SU-DHL-6 (cell line): ENCODE measurements at regions not wholly inside any gene's neighbourhood (a gene's known extent, or its start where the extent isn't known, plus 50 kb on each side); places are given as distances from the start of the nearest gene placed in this dataset.

ENCODE experiments used
- H2AFZ ChIP-seq: fragments of 200-600 bp; sonication (generic); 2 replicates; pipeline ENCODE4 v1.6.1; 2014; ENCODE audit warnings: low read depth, mild to moderate bottlenecking, moderate library complexity, mixed read lengths, antibody characterized with exemption, low read length; ENCODE audit not compliant: severe bottlenecking
- H3F3A ChIP-seq: fragments of 200-600 bp; shearing (Covaris generic); 2 replicates; pipeline ENCODE4 v1.6.0; 2016; ENCODE audit warnings: antibody characterized with exemption, mild to moderate bottlenecking; ENCODE audit not compliant: insufficient read depth
- H3K27ac ChIP-seq: fragments of 200-600 bp; sonication (generic); 2 replicates; pipeline ENCODE4 v1.5.1; 2016; ENCODE audit warnings: low read depth, mild to moderate bottlenecking, low read length, moderate library complexity, mixed read lengths
- H3K27me3 ChIP-seq: fragments of 200-600 bp; sonication (generic), shearing (Covaris generic); 2 replicates; pipeline ENCODE4 v1.6.0; 2014; ENCODE audit warnings: mild to moderate bottlenecking, low read length
- H3K36me3 ChIP-seq: fragments of 200-600 bp; sonication (generic); 2 replicates; pipeline ENCODE4 v1.6.1; 2014; ENCODE audit warnings: mild to moderate bottlenecking, low read length, mixed read lengths
- H3K4me2 ChIP-seq: fragments of 300-600, 200-600 bp; shearing (Covaris generic), sonication (generic); 2 replicates; pipeline ENCODE4 v1.6.0; 2014; ENCODE audit warnings: low read length, low read depth, mild to moderate bottlenecking; ENCODE audit not compliant: poor library complexity, severe bottlenecking
- H3K4me3 ChIP-seq: fragments of 200-600 bp; sonication (generic); 2 replicates; pipeline ENCODE4 v1.5.1; 2014; ENCODE audit warnings: antibody characterized with exemption, low read length, mild to moderate bottlenecking, mixed read lengths; ENCODE audit not compliant: insufficient read depth, poor library complexity, severe bottlenecking
- H3K79me2 ChIP-seq: fragments of 200-600 bp; sonication (generic); 2 replicates; pipeline ENCODE4 v1.6.1; 2014; ENCODE audit warnings: mild to moderate bottlenecking, low read length, moderate library complexity; ENCODE audit not compliant: insufficient read depth
- H3K9ac ChIP-seq: fragments of 200-600 bp; sonication (generic); 2 replicates; pipeline ENCODE4 v1.7.0; 2014; ENCODE audit warnings: mild to moderate bottlenecking, low read length
- H3K9me2 ChIP-seq: fragments of 200-600 bp; sonication (generic); replicated peaks from 2 replicates; pipeline ENCODE4 v1.6.1; 2014; ENCODE audit warnings: low read length; ENCODE audit not compliant: insufficient read depth
- H3K9me3 ChIP-seq: fragments of 200-600 bp; sonication (generic); 2 replicates; pipeline ENCODE4 v1.6.1; 2014; ENCODE audit warnings: low read length, mixed read lengths; ENCODE audit not compliant: insufficient read depth
- H4K20me1 ChIP-seq: fragments of 200-600 bp; sonication (generic); 2 replicates; pipeline ENCODE4 v1.6.1; 2014; ENCODE audit warnings: low read depth, mild to moderate bottlenecking, antibody characterized with exemption, low read length, moderate library complexity, mixed read lengths
- CTCF ChIP-seq: fragments of 200-600 bp; sonication (generic); IDR thresholded peaks from one replicate; pipeline ENCODE4 v1.5.1; 2017; ENCODE audit warnings: antibody characterized with exemption, mild to moderate bottlenecking, low read length, moderate library complexity; ENCODE audit not compliant: insufficient read depth, poor library complexity, severe bottlenecking
- EZH2phosphoT487 ChIP-seq: fragments of 200-600 bp; sonication (generic), shearing (Covaris generic); conservative IDR thresholded peaks from 2 replicates; pipeline ENCODE4 v1.6.1; 2018; ENCODE audit warnings: mild to moderate bottlenecking, antibody characterized with exemption, low read length, moderate library complexity, mixed read lengths

GRCh38 chr15:96020797-96021196, 309.7 kb upstream of the NR2F2 start:
- no peaks in the 10 kb centered on the region; the same call in 1 of the 2 replicates for H3K9me2 ChIP-seq
- H3K36me3 ChIP-seq, result no peaks in the 10 kb centered on the region
- H3K4me2 ChIP-seq, result no peak overlapping the region
- H2AFZ ChIP-seq, result no peak overlapping the region
- H3K9me3 ChIP-seq, result no peaks in the 10 kb centered on the region
- no peak overlapping the region for H3K9ac ChIP-seq
- no peaks in the 10 kb centered on the region for H3K27me3 ChIP-seq
- no peak overlapping the region for H3K4me3 ChIP-seq
- H3K79me2 ChIP-seq, result no peaks in the 10 kb centered on the region
- H3F3A ChIP-seq, result no peaks in the 10 kb centered on the region
- no peaks in the 10 kb centered on the region for H4K20me1 ChIP-seq
- no peak overlapping the region for H3K27ac ChIP-seq
- TF ChIP-seq CTCF, result no peak
- no peak for TF ChIP-seq EZH2phosphoT487

GRCh38 chr15:96023081-96023480, 307.4 kb upstream of the NR2F2 start:
- H3K79me2 ChIP-seq, result no peaks in the 10 kb centered on the region
- no peaks in the 10 kb centered on the region for H3K9me3 ChIP-seq
- H3K36me3 ChIP-seq, result no peaks in the 10 kb centered on the region
- H3K9me2 ChIP-seq, result no peaks in the 10 kb centered on the region; the same call in 1 of the 2 replicates
- TF ChIP-seq CTCF (no peak), EZH2phosphoT487 (no peak)
- H3K27ac ChIP-seq, result no peak overlapping the region
- no peak overlapping the region for H3K4me2 ChIP-seq
- H3K9ac ChIP-seq, result no peak overlapping the region
- no peak overlapping the region for H2AFZ ChIP-seq
- no peaks in the 10 kb centered on the region for H4K20me1 ChIP-seq
- no peaks in the 10 kb centered on the region for H3F3A ChIP-seq
- H3K27me3 ChIP-seq, result no peaks in the 10 kb centered on the region
- no peak overlapping the region for H3K4me3 ChIP-seq

- no peaks in the 10 kb centered on the region for H4K20me1 ChIP-seq
- H3K9me2 ChIP-seq, result no peaks in the 10 kb centered on the region
- H3K9me3 ChIP-seq, result no peaks in the 10 kb centered on the region
- H3K27me3 ChIP-seq, result no peaks in the 10 kb centered on the region
- H3K79me2 ChIP-seq, result no peaks in the 10 kb centered on the region
- no peak overlapping the region for H3K9ac ChIP-seq
- H2AFZ ChIP-seq, result no peak overlapping the region
- H3K4me3 ChIP-seq, result no peak overlapping the region
- H3K36me3 ChIP-seq, result no peaks in the 10 kb centered on the region
- TF ChIP-seq CTCF (no peak), EZH2phosphoT487 (no peak)
- no peaks in the 10 kb centered on the region for H3F3A ChIP-seq
- H3K4me2 ChIP-seq, result no peak overlapping the region
- no peak overlapping the region for H3K27ac ChIP-seq
These were observed 303.0 kb upstream of the NR2F2 start for GRCh38 chr15:96027501-96027900.
